Endothelial cell of hepatic sinusoid (primary cell): ENCODE measurements at regions not wholly inside any gene's neighbourhood (a gene's known extent, or its start where the extent isn't known, plus 50 kb on each side); places are given as distances from the start of the nearest gene placed in this dataset.

Experiments
- in situ Hi-C: cut with HindIII; loops from 2 replicates; pipeline ENCODE4 v1.10.0; 2017; ENCODE audit warnings: low sequenced_read_pairs

- in situ Hi-C loops = no loop called here
Measured at GRCh38 chr1:201589186-201589585, 50.3 kb downstream of the NAV1 start.

- in situ Hi-C loops = no loop called here
Measured at GRCh38 chr1:201590474-201590873, 51.5 kb downstream of the NAV1 start.

GRCh38 chr1:201591348-201591747, 52.4 kb downstream of the NAV1 start:
- in situ Hi-C loops = no loop called here

GRCh38 chr1:201591981-201592380, 53.1 kb downstream of the NAV1 start:
- in situ Hi-C loops = no loop called here

- in situ Hi-C loops = no loop called here
Measured at GRCh38 chr1:201593200-201593921, 54.4 kb downstream of the NAV1 start.

- in situ Hi-C loops = no loop called here
Measured at GRCh38 chr1:201594575-201595245, 55.8 kb downstream of the NAV1 start.

- in situ Hi-C loops = no loop called here
Measured at GRCh38 chr1:201595381-201595780, 56.5 kb downstream of the NAV1 start.

- in situ Hi-C loops = no loop called here
Measured at GRCh38 chr1:201596101-201596868, 57.4 kb downstream of the NAV1 start.

- in situ Hi-C loops = no loop called here
Measured at GRCh38 chr1:201597551-201598230, 58.8 kb downstream of the NAV1 start.

- in situ Hi-C loops = no loop called here
Measured at GRCh38 chr1:201598396-201598795, 59.5 kb downstream of the NAV1 start.

GRCh38 chr1:201598973-201599372, 60.0 kb downstream of the NAV1 start:
- in situ Hi-C loops = no loop called here

- in situ Hi-C loops = no loop called here
Measured at GRCh38 chr1:201599548-201599947, 60.6 kb downstream of the NAV1 start.

- in situ Hi-C loops = no loop called here
Measured at GRCh38 chr1:201602413-201603265, 63.7 kb downstream of the NAV1 start.

GRCh38 chr1:201603613-201604232, 64.8 kb downstream of the NAV1 start:
- in situ Hi-C loops = no loop called here

- in situ Hi-C loops = no loop called here
Measured at GRCh38 chr1:201605385-201606010, 66.6 kb downstream of the NAV1 start.

- in situ Hi-C loops = no loop called here
Measured at GRCh38 chr1:201606096-201606495, 67.2 kb downstream of the NAV1 start.

- in situ Hi-C loops = no loop called here
Measured at GRCh38 chr1:201606623-201607022, 67.7 kb downstream of the NAV1 start.

GRCh38 chr1:201608635-201609395, 69.9 kb downstream of the NAV1 start:
- in situ Hi-C loops = no loop called here
